ENCODE measurements at regions not wholly inside any gene's neighbourhood (a gene's known extent, or its start where the extent isn't known, plus 50 kb on each side); places are given as distances from the start of the nearest gene placed in this dataset.

DNA sequence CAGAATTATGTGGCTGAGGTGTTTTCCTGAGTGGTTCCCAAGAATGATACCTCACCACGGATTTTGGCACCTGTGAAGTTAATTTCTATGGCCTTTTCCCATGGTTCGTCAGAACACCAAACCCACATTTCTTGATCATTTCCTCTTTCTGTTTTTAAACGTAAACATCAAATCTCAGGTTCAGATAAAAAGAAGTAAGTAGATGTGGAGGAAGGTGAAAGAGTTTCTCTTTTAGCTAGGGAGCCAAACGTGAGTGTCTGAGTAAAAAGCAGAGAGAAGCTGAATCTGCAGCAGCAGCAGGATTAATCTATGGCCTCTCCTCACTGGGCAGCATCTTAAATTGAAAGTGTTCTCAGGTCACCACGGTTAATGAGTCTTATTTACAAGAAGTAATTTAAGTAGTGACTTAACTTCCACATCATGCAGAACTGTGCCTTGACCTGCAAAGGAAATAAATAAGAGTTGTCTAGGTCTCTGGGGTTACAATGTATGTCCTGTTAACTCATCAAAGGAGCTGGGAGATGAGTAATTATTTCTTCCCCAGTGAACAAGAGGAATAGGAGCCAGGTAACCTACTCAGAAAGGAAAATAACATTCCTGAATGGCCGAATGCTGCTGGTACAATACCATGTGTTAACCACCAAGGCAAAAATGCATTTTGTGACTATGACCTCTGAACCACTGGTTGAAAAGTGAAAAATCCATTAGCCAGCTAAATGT, 139.6 kb upstream of the NETO1 start:
- no peak overlapping the region for H3K4me3 ChIP-seq
- no peak for ATAC-seq
- H3K4me1 ChIP-seq, result no peaks in the 10 kb centered on the region
- intact Hi-C loops (cut with DNase I), result no loop called here
- no peak overlapping the region for H3K27ac ChIP-seq
- no peaks in the 10 kb centered on the region for H3K27me3 ChIP-seq (ENCODE audit: low read depth)
- no peaks in the 10 kb centered on the region for H3K9me3 ChIP-seq
- no peak for DNase-seq
- no peaks in the 10 kb centered on the region for H3K36me3 ChIP-seq
- TF ChIP-seq, protein P1, sequence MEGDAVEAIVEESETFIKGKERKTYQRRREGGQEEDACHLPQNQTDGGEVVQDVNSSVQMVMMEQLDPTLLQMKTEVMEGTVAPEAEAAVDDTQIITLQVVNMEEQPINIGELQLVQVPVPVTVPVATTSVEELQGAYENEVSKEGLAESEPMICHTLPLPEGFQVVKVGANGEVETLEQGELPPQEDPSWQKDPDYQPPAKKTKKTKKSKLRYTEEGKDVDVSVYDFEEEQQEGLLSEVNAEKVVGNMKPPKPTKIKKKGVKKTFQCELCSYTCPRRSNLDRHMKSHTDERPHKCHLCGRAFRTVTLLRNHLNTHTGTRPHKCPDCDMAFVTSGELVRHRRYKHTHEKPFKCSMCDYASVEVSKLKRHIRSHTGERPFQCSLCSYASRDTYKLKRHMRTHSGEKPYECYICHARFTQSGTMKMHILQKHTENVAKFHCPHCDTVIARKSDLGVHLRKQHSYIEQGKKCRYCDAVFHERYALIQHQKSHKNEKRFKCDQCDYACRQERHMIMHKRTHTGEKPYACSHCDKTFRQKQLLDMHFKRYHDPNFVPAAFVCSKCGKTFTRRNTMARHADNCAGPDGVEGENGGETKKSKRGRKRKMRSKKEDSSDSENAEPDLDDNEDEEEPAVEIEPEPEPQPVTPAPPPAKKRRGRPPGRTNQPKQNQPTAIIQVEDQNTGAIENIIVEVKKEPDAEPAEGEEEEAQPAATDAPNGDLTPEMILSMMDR (IDR thresholded peaks at IDR 0.05), result no peak

- TF ChIP-seq, protein P1 (IDR thresholded peaks at IDR 0.05), result no peak
- H3K9me3 ChIP-seq, result no peaks in the 10 kb centered on the region
- ATAC-seq, result no peak
Observed at GRCh38 chr18:73006331-73006730, 138.5 kb upstream of the NETO1 start.

DNA sequence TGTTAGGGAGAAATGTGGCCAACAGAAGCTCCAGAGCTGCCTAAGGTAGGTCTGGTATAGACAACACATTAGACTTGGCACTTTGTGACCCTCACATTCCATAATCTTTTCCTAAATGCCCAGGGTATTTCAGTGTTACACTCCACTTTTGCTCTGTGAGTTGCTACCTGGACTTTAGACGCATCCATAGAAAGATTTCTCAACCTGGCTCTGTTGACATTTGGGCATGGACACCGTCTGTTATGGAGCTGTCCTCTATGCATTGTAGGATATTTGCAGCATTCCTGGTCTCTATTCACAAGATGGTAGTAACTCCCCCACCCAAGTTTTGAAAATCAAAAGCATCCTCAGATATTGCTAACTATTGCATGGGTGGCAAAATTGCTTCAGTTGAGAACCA, 136.5 kb upstream of the NETO1 start:
- Histone ChIP-seq H3K36me3 (no peaks in the 10 kb centered on the region), H3K9me3 (no peaks in the 10 kb centered on the region), H3K27ac (no peak overlapping the region), H3K27me3 (ENCODE audit: low read depth) (no peaks in the 10 kb centered on the region), H3K4me1 (no peaks in the 10 kb centered on the region), H3K4me3 (no peak overlapping the region)
- DNase-seq (no peak), ATAC-seq (no peak)
- TF ChIP-seq, protein P1 (IDR thresholded peaks at IDR 0.05), result no peak
- intact Hi-C loops (cut with DNase I), result no loop called here

More at GRCh38 chr18:73006331-73006730, 138.5 kb upstream of the NETO1 start:
- Histone ChIP-seq H3K27ac (no peak overlapping the region), H3K36me3 (no peaks in the 10 kb centered on the region), H3K4me1 (no peaks in the 10 kb centered on the region), H3K4me3 (no peak overlapping the region), H3K27me3 (ENCODE audit: low read depth) (no peaks in the 10 kb centered on the region)
- intact Hi-C loops (cut with DNase I), result no loop called here
- DNase-seq, result no peak

- TF ChIP-seq, protein P1 (IDR thresholded peaks at IDR 0.05), result no peak
- Histone ChIP-seq H3K27ac (no peak overlapping the region), H3K4me3 (no peak overlapping the region), H3K36me3 (no peaks in the 10 kb centered on the region), H3K4me1 (no peaks in the 10 kb centered on the region), H3K27me3 (ENCODE audit: low read depth) (no peaks in the 10 kb centered on the region), H3K9me3 (no peaks in the 10 kb centered on the region)
- ATAC-seq (no peak), DNase-seq (no peak)
- intact Hi-C loops (cut with DNase I), result no loop called here
Observed at GRCh38 chr18:72999971-73000607, 132.3 kb upstream of the NETO1 start.

DNA sequence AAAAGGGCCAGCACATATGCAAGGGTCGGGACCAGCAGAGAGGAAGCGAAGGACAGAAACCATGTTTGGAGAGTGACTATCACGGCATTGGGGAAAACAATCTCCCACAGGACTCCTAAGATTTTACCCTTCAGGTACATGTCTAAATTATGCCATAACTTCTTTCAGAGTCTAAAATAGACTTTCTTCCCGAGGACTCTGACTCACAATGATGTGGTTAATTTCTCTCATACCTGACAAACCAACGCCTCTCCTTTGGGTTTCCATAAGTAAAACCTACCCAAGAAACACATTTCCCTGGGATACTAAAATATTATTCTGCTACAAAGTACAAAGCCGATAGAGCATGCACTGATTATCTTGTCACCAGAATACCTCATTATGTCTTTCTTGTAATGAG, 127.8 kb upstream of the NETO1 start:
- H3K27me3 ChIP-seq (ENCODE audit: low read depth), result no peaks in the 10 kb centered on the region
- H3K4me1 ChIP-seq, result no peaks in the 10 kb centered on the region
- no peak overlapping the region for H3K27ac ChIP-seq
- no peak for DNase-seq
- H3K4me3 ChIP-seq, result no peak overlapping the region
- no peaks in the 10 kb centered on the region for H3K36me3 ChIP-seq
- H3K9me3 ChIP-seq, result no peaks in the 10 kb centered on the region
- TF ChIP-seq, protein P1 (IDR thresholded peaks at IDR 0.05), result no peak
- no peak for ATAC-seq
- intact Hi-C loops (cut with DNase I), result no loop called here
